Stimulated activated CD4-positive, alpha-beta T cell treated with anti-CD3 and anti-CD28 coated beads, Interleukin-15, amount 100 ng/mL, for 24 hours (primary cell): ENCODE measurements at regions not wholly inside any gene's neighbourhood (a gene's known extent, or its start where the extent isn't known, plus 50 kb on each side); places are given as distances from the start of the nearest gene placed in this dataset.
"Not testable (repeated sequence)": the region's sequence is repeated elsewhere in the genome, so short reads cannot be mapped to it uniquely, and the experiment has no call there.

Experiments used
- DNase-seq: peaks from one replicate; pipeline ENCODE4 v3.0.0-alpha.2; 2020

DNA sequence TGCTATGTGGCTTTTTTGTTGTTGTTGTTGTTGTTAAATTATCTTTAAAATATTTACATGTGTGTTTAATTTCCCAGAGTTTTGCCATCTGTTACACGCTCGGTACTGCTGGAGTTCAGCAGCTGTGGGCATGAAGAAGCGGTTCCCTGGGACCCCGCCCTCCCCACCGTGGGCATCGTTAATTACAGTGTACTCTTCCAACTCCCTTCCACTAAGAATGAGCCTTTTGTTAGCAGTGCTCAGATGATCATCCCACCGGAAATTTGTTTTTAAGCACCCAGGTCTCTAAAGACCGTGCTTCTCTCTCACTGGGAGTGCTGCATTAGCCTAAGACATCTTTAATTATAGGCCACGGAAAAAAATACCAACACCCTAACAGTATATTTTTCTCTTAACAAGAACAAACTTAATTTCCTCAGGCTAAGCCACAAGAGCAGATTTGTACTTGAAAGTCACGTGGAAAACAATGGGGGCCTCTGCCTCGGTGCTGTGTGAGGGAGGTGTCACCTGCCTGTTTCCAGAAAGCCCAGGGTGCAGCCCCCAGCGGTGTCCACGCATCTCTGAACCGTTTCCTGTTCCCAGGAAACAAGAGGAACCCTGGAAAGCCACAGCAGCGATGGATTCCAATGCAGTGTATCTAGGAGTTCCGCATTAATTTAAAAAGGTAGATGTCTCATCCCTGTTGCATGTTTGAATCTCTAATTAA, 113.3 kb upstream of the FRMD1 start:
- no peak for DNase-seq

DNA sequence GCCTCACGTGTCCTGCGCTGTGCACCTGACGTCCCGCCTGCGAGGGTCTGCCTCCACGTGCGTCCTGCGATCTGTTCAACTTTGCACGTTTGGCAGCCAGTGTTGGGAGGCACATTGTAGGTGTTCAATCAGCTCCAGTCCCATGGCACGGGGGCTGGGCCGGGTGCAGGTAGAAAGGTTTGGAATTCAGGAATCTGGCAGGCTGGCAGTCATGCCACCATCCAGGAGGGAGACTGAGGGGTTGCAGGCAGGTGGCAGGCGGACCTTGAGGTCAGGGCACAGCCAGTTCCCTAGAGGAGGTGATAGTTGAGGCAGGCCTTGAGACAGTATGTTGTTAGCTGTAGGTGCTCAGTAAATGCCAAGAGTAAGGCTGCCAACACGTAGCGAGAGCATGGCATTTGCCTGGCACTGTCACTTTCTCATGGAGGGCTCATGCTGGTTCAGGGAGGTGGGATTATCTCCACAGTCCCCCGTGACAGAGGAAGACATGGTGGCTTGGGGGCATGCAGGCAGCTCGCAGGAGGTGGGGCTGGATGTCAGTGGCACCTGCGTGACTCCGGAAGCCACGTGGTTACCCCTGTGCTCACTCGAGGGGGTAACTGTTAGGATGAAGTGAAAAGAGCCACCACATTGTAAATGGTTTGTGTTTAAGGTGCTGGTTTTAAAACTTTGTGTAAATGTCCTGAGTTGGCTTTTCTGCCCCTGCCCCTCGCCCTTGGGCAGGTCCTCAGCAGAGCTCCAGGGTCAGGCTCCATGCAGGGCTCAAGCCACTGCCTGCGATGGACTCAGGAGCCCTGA, 111.8 kb upstream of the FRMD1 start:
- no peak for DNase-seq

DNA sequence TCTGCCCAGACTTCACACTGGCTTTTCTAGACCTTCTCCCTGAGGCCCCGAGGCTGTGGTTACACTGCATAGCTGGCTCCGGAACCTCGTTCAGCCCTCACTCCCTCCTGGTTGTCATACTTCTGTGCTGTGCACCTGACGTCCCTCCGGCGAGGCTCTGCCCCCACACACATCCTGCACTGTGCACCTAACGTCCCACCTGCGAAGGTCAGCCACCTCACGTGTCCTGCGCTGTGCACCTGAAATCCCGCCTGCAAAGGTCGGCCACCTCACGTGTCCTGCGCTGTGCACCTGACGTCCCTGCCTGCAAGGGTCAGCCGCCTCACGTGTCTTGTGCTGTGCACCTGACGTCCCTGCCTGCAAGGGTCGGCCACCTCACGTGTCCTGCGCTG, 111.0 kb upstream of the FRMD1 start:
- no peak for DNase-seq

DNA sequence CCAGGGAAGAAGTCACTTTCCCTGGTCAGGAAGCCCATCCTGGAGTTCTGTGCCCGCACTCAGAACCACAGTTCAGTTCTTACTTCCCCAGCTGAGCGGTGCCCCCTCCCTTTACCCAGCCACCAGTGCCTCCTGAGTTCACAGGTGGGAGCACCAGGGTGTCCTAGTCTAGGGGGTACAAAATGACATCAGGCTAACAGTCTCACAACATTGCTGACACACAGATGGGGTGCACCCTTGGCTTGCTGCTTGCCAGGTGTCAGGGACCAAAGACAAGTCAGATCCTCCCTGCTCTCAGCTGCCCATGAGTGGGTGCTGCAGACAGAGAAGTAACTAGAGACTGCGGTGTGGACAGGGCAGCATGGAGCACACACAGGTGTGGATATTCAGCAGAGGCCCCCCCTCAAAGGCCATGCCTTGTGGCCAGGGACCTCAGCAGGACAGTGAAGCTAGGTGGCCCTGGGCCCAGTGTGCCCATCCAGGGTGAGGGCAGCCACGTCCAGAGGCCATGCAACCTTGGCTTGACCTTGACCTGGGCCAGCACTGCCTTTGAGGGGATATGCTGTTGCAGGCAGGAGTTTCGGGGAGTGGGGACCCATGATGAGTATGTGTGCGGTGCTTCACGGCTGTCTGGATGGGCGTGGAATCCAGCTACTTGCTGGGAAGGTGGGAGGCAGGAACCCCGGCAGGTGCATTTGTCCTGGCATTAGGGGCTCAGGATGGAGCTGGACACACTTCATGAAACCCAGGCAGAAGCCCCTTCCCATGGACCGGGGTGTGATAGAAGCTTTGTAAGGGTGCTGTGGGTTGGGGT, 110.4 kb upstream of the FRMD1 start:
- DNase-seq = no peak

DNA sequence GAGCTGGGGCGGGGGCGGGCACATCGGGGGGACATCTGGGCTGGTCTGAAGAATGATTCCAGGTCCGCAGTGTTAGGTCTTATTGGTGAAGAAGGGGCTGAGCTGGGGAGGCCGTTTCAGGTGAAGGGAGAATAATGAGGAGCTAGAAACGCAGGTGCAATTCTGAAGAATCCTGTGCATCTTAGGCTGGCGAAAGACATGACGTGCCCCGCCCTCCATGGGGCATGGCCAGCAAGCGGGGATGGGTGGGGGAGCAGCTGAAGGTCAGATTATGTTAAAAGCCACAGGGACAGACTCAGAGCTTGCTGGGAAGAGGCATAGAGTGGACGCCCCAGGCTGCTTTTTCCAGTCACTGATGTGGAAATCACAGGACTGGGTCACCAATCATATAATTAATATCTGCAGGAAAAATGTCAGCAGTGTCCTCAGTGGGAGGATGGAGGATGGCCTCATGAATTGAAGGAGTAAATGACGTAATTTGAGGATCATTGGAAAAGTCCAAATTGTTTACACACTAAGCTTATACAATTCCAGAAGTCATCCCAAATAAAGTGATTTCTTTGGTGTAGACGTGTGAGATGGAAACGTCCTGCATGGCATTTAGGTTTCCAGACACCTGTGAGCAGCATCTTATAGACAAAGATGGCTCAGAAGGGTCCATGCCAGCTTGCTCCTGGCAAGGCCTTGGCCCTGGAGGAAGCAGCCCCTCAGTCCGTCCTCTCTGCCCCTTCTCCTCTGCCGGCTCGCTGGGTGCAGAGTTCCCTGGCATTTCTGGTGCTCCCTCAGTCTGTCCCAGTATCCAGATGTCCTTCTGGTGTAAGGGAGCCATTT, 109.6 kb upstream of the FRMD1 start:
- DNase-seq = no peak

DNA sequence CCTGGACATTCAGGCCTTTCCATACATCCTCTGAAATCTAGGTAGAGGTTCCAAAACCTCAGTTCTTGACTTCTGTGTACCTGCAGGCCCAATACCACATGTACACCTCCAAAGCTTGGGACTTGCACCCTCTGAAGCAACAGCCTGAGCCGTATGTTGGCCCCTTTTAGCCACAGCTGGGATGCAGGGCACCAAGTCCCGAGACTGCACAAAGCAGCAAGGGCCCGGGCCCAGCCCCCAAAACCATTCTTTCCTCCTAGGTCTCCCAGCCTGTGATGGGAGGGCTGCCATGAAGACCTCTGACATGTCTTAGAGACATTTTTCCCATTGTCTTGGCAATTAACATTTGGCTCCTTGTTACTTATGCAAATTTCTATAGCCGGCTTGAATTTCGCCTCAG, 107.4 kb upstream of the FRMD1 start:
- DNase-seq = no peak

DNA sequence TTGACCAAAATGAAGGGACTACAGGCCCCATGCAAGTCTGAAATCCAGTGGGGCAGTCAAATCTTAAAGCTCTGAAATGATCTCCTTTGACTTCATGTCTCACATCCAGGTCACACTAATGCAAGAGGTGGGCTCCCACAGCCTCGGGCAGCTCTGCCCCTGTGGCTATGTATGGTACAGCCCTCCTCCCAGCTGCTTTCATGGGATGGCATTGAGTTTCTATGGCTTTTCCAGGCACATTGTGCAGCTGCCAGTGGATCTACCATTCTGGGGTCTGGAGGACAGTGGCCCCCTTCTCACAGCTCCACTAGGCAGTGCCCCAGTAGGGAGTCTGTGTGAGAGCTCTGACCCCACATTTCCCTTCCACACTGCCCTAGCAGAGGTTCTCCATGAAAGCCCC, 107.0 kb upstream of the FRMD1 start:
- not testable (repeated sequence) for DNase-seq

DNA sequence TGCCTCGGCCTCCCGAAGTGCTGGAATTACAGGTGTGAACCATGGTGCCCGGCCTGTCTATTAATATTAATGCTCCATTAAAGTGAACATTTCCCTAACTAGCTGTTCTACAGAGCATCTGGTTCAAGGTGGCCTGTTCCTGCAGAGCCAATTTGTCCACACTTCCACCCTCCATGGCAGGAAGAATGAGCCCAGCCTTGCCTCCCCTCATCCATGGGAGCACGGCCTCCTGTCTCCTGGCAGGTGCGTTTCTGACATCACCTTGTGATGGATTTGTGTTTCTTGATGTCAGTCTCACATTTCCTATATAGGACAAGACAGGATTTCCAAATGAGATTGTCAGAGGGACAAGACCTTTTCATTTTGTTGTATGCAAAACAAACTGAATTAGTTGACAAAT, 105.7 kb upstream of the FRMD1 start:
- no peak for DNase-seq

DNA sequence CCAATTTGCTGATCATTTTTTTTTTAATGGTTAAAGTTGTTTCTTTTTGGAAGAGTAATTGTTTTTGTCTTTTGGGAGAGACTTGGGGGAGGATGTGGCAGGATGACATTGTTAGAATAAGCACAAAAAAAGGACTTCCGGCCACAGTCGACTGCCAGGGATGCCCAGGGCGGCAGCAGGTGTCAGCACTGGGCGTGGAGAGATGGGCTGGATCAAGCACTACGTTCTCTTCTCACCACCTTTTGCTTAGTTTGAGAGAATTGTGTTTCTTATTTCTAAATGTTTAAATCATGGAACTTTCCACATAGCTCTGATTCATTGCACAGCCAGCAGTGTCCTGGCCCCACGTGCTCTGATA, 104.6 kb upstream of the FRMD1 start:
- no peak for DNase-seq

DNA sequence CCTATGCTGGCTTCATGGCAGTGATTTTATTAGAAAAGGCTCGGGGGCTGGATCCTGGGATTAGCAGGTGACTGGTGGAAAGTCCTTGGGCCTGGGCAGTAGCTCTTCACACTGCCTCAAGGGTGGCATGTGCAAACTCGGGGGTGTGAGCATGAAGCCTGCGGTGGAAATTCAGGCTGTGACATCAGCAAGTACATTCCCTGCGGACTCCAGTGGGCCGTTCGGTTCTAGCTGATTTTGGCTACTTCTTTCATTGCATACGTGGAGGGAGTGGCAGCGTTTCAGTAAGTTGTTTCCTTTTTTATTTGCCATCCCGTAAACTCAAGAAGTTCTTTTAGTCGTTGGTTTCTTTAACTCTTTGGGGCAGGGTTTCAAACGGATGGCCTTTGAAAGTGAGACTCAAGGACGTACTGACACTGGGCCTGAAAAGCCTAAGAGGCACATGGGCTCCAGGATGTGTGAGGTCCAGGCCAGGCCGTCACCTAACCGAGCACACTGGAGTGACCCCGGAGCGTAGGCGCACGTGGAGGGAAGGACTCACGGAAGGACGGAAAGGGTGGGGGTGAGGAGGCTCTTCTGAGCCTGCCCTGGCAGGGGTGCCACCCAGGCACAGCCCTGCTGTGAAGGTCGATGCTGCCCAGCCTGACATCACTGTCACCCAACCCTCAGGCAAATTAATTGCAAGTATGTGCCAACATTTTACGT, 104.0 kb upstream of the FRMD1 start:
- no peak for DNase-seq

DNA sequence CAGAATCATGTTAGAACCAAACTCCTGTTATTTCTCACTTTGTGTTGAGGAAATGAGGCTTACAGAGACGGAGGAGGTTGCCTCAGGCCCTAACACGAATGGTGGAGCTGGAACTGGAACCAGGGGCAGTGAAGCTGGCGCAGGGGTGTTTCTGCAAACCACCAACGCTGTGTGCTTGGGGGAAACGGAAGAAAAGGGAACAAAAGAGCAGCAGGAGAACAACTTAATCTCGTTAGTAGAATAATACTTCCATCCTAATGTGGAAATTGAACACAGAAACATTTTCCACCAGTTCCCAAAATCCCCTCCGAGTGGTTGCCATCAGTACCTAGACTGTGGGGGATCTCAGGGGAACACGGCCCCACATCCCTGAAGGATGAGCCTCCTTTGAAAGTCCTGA, 103.4 kb upstream of the FRMD1 start:
- no peak for DNase-seq

DNA sequence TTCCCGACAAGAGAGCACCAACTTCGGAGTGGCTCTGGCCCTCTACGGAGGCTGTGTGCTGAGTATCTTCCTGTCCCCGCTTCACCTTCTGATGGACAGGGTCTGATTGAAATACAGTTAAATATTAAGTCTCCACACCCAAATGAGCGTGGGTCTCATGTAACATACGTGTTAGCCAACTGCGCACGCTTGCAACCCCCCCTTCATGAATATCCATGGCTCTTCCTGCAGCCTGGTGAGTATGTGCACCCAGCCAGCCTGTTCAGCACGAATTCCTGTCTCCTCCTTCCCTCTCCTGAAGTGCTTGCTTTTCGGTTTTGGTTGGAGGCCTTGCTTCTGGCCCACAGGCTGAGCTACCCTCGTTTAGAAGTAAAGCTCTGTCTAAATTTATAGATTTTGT, 102.9 kb upstream of the FRMD1 start:
- no peak for DNase-seq

DNA sequence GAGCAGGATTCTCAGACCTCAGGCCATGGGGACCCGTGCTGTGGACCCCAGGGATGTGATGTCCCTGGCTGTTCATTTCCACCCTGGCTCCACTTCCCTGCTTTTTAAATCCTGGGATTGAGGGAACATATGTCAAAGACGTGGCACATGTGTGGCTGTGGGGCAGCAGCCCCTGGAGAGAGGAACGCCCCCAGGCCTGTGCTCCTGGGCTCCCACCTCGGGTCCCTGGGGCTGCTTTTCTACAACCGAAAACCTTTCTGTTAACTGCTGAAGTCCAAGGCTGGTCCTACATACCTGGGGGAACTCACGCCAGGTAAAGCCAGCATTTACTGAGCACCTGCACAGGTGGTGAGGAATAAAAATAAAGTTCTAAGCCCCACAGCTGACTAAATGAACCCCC, 102.3 kb upstream of the FRMD1 start:
- no peak for DNase-seq

DNA sequence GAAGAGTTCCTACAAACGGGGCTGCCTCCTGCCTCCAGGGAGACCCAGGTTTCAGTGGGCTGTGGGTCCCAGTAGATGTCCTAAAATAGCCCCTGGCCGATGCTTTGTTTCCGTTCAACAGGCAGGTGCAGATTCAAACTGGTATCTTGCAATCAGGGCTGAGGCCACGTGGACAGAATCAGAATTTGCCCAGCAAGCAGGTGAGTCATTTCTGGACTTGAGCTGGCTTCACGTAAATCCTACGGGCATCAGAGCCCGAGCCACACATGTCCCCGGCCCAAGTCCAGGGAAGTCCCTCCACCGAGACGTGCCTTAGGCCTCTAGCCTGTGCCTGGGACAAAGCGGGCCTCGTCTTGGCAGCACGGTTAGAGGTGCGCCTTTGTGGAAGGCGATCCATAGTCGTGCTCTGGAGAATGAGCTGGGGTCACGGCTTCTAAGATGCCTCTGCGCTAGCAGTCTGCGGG, 101.6 kb upstream of the FRMD1 start:
- no peak for DNase-seq

DNA sequence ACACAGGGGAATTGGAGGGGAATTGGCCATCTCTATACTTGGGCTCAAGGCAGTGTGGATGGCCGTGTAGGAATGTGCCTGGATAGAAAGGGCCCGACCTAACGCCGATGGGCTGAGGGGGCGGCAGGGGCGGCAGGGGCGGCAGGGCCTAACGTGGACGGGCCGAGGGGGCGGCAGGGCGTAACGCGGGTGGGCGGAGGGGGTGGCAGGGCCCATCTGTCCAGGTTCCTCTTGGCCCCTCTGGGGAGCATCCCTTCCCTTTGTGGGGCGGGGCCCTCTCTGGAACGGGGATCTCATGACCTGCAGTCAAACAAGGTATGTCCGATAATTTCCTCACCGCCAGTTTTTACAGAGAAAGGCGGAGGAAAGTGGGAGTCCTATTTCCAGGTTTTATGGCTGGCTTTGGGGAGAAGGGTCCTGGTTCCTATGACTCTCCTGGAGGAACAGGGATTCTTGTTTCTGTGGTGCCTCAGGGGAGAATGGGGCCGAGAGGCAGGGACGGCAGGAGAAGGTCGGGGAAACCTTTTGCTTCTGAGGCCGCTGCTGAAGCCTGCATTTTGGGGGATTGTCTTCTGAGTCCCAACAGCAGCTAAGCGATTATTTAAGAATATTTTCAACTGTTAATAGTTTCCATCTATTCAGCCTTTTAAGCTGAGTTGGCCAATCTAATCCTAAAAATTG, 100.8 kb upstream of the FRMD1 start:
- DNase-seq = no peak

DNA sequence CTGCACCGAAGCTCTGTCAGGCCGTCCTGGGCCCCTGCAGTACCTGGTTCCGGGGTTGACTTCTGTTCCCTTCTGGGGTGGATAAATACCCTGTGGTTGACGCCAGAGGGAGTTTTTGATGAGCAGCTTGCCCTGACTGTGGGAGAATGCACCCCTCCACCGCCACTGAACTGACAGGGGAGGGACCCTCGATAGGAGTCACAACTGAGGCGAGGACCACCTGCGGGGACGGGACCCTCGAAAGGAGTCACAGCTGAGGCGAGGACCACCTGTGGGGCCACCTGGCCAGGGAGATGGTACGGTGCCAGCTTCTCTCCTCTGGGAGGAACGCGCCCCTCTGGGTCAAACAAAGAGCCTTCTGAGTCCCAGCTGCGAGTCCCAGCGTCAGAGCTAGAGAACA, 100.1 kb upstream of the FRMD1 start:
- DNase-seq = no peak

DNA sequence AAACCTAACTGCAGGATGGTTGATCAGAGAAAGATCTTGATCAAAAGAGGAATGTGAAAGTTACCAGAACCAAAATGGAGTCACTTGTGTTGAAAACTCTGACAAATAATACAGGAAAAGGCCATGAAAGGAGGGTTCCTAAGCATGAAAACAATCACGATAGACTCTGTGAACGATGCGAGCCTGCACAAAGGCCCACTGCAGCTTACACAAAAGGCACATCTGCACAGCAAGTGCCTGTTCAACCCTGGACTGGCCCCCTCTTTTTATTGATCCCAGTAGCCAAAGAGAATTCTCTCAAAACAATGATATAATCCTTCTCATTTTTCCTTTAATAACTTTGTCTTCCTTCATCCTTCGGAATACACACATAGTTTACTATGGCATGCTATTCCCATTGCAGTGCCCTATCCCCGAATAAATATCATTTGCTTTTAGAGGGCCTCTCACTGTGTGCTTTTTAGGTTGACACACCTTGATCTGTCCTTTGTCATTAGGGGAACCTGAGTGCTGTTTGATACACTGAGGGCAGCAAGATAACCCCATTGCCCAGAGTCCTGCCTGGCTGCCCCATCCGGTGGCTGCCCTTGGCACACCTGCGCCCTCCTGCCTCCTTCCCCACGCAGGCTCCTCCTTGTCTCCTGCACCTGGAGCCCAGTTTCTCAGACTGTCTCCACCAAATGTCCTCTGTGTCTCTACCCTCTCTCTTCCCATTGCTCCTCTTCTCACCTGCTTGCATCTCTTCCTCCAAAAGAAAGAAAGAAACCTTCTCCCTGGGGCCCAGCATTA, 98.3 kb upstream of the FRMD1 start:
- no peak for DNase-seq

DNA sequence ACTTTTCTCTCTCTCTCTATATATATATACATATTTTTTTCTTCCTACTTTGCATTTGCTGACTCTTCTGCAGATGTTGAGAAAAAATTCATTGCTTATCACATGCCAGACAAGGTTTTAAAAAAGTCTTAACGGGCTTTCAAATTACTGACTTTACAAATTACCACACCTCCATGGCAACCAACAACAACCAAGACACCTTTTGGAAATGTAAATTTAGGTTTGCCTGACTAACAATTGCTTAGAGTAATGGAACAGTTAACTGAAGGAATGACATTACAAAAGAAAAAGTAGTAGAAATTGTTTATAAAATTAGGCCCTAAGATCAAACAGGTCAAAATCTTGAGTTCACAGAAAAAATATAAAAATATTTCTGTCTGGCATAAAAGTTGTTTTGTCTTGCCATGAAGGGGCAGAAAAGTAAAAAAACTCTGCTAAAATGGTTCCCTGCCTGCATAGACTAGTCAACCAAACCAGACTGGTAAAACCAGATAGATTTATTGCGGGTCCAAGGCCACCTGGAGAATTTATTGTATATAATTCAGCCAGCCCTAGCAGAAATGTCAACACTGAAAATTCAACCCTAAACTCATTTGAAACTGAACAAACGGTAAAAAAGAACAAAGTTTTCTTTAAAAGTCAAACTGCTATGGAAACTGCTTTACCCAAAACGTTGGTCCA, 92.8 kb upstream of the FRMD1 start:
- no peak for DNase-seq

DNA sequence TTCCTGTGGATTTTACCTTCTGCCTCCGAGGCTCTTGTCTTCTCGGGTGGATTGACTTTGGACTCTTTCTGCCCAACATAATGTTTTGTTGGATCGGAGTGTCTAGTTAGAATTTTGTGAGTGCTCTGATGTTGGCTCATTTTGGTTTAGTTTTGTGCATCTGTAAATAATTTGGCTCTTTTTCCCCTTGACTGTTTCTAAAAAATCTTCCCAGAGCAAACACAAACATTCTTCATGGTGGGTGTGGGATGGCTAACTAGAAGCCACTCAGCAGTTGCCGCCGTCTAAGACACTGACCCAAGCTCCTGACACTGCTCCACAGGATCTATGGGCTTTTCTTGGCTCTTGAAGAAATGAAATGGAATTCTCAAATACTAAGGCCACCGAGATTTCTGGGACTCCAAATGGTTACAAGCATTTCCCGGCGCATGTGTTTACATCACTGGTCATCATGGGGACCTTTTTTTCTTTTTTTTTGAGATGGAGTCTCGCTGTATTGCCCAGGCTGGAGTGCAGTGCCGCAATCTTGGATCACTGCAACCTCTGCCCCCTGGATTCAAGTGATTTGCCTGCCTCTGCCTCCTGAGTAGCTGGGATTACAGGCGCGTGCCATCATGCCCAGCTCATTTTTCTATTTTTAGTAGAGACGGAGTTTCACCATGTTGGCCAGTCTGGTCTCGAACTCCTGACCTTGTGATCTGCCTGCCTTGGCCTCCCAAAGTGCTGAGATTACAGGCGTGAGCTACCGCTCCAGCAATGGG, 92.0 kb upstream of the FRMD1 start:
- no peak for DNase-seq
